K562 (cell line): ENCODE measurements at regions not wholly inside any gene's neighbourhood (a gene's known extent, or its start where the extent isn't known, plus 50 kb on each side); places are given as distances from the start of the nearest gene placed in this dataset.

Experiments
- KAT2B ChIP-seq: IDR thresholded peaks from one replicate; pipeline ENCODE4 v1.6.1; 2012; ENCODE audit warnings: low read depth, mild to moderate bottlenecking, control low read depth, inconsistent platforms, low read length, moderate library complexity
- SAP30 ChIP-seq: fragments of 200-600 bp; sonication (generic); IDR thresholded peaks from 2 replicates; pipeline ENCODE4 v1.6.1; 2012; ENCODE audit warnings: borderline replicate concordance, low read depth, mild to moderate bottlenecking, moderate library complexity, low read length, control low read depth, inconsistent platforms; ENCODE audit not compliant: insufficient read depth, poor library complexity, severe bottlenecking
- XRCC4 ChIP-seq: IDR thresholded peaks from one replicate; pipeline ENCODE4 v1.6.1; 2011; ENCODE audit not compliant: insufficient read depth, insufficient read length; ENCODE audit errors: extremely low read depth
- ZNF143 ChIP-seq: sonication (generic); formaldehyde crosslinking; IDR thresholded peaks from 2 replicates; pipeline ENCODE4 v1.9.0; 2022; ENCODE audit warnings: mild to moderate bottlenecking, missing genetic modification reagents
- TF ChIP-seq, protein P1 (sequence below): fragments of 250-450 bp; sonication (Bioruptor Pico); IDR thresholded peaks from 2 replicates; pipeline ENCODE4 v1.4.0; 2020

DNA sequence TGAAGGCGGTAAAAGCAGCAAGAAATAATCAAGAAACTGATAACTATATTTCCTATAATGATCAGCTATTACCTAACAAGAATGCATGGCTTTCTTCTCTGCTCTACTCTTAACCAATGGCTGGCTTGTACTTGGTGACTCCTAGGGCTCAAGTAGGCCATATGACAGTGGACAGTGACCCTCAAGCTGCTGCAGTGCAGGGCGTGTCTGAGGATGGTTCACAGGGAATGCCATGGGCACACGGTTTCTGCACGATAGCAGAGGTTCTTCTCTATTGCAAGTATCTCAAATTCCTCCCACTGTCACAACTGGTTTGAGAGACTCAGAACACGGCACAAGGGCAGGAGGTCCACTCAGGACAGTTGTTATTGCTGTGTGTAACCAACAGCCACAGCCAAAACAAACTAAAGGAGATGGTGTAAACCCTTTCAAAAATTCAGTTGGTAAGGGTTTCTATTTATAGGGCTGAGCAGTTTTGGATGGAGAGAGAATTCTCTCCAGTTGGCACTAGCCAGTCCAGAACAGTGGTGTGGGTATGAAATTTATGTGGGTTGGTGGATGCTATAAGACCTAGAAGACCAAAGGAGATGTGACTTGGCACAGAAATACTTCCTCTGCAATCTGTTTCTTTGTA, 103.2 kb upstream of the ST8SIA2 start (continued):
- TF ChIP-seq, protein P1, sequence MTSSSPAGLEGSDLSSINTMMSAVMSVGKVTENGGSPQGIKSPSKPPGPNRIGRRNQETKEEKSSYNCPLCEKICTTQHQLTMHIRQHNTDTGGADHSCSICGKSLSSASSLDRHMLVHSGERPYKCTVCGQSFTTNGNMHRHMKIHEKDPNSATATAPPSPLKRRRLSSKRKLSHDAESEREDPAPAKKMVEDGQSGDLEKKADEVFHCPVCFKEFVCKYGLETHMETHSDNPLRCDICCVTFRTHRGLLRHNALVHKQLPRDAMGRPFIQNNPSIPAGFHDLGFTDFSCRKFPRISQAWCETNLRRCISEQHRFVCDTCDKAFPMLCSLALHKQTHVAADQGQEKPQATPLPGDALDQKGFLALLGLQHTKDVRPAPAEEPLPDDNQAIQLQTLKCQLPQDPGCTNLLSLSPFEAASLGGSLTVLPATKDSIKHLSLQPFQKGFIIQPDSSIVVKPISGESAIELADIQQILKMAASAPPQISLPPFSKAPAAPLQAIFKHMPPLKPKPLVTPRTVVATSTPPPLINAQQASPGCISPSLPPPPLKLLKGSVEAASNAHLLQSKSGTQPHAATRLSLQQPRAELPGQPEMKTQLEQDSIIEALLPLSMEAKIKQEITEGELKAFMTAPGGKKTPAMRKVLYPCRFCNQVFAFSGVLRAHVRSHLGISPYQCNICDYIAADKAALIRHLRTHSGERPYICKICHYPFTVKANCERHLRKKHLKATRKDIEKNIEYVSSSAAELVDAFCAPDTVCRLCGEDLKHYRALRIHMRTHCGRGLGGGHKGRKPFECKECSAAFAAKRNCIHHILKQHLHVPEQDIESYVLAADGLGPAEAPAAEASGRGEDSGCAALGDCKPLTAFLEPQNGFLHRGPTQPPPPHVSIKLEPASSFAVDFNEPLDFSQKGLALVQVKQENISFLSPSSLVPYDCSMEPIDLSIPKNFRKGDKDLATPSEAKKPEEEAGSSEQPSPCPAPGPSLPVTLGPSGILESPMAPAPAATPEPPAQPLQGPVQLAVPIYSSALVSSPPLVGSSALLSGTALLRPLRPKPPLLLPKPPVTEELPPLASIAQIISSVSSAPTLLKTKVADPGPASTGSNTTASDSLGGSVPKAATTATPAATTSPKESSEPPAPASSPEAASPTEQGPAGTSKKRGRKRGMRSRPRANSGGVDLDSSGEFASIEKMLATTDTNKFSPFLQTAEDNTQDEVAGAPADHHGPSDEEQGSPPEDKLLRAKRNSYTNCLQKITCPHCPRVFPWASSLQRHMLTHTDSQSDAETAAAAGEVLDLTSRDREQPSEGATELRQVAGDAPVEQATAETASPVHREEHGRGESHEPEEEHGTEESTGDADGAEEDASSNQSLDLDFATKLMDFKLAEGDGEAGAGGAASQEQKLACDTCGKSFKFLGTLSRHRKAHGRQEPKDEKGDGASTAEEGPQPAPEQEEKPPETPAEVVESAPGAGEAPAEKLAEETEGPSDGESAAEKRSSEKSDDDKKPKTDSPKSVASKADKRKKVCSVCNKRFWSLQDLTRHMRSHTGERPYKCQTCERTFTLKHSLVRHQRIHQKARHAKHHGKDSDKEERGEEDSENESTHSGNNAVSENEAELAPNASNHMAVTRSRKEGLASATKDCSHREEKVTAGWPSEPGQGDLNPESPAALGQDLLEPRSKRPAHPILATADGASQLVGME: no peak
- TF ChIP-seq SAP30: no peak
- no peak for TF ChIP-seq XRCC4
- TF ChIP-seq KAT2B: no peak
- TF ChIP-seq ZNF143 (CRISPR knock-in tag): no peak
